ENCODE measurements at regions not wholly inside any gene's neighbourhood (a gene's known extent, or its start where the extent isn't known, plus 50 kb on each side); places are given as distances from the start of the nearest gene placed in this dataset.

- no peak overlapping the region for H2BK12ac ChIP-seq (ENCODE audit: insufficient read length, low read depth, low read length)
- no peak overlapping the region for H3K27ac ChIP-seq (ENCODE audit: insufficient read length, low read depth, low read length)
- no peak overlapping the region for H2BK5ac ChIP-seq (ENCODE audit: insufficient read length, low read length)
- H2BK15ac ChIP-seq (ENCODE audit: low read depth, low read length): no peak overlapping the region
- H4K91ac ChIP-seq (ENCODE audit: insufficient read length, low read depth, low read length): no peak overlapping the region
- no peaks in the 10 kb centered on the region for H3K79me2 ChIP-seq (ENCODE audit: insufficient read depth, low read length)
- no CpG with 5 or more reads among the region's 2 CpGs for WGBS (ENCODE audit: extremely low coverage, insufficient read length, low lambda C conversion rate)
- Mint-ChIP-seq H3K4me3 (no peak overlapping the region), H3K36me3 (ENCODE audit: insufficient read depth in 1 of 3, low read depth in 3 of 3) (no peaks in the 10 kb centered on the region), H3K27ac (no peak overlapping the region), H3K27me3 (ENCODE audit: low read depth) (no peaks in the 10 kb centered on the region), H3K9me3 (no peaks in the 10 kb centered on the region), H3K4me1 (no peaks in the 10 kb centered on the region)
- H3T11ph ChIP-seq (ENCODE audit: low read length): no peak overlapping the region
- no peaks in the 10 kb centered on the region for H3K27me3 ChIP-seq (ENCODE audit: insufficient read depth, low read length)
- no peak overlapping the region for H2AFZ ChIP-seq (ENCODE audit: low read length)
- H2BK20ac ChIP-seq (ENCODE audit: low read depth, low read length, poor library complexity, severe bottlenecking): no peak overlapping the region
- no peak overlapping the region for H3K4ac ChIP-seq (ENCODE audit: low read depth, low read length)
- H2AK5ac ChIP-seq (ENCODE audit: insufficient read length, low read length): no peak overlapping the region
- H4K8ac ChIP-seq (replicated peaks; ENCODE audit: insufficient read length, low read depth, low read length): no peak overlapping the region
- no peak overlapping the region for H4K5ac ChIP-seq (ENCODE audit: insufficient read length, low read depth, low read length)
- H3K79me1 ChIP-seq (ENCODE audit: insufficient read depth, low read depth, low read length, poor library complexity, severe bottlenecking): no peaks in the 10 kb centered on the region
- no peaks in the 10 kb centered on the region for H3K23me2 ChIP-seq (ENCODE audit: insufficient read length, low read depth, low read length, poor library complexity, severe bottlenecking)
- H3K14ac ChIP-seq (ENCODE audit: insufficient read depth, low read length): no peak overlapping the region
- no peaks in the 10 kb centered on the region for H4K20me1 ChIP-seq (ENCODE audit: control insufficient read depth, insufficient read depth, insufficient read length)
- no peak overlapping the region for H3K4me2 ChIP-seq (ENCODE audit: insufficient read depth, insufficient read length, low read length)
- no peak overlapping the region for H3K18ac ChIP-seq (ENCODE audit: insufficient read length, low read depth, low read length)
- H2BK120ac ChIP-seq (ENCODE audit: low read depth, low read length, poor library complexity, severe bottlenecking): no peak overlapping the region
- H3K9ac ChIP-seq (ENCODE audit: extremely low read depth, insufficient read length, low read length): no peak overlapping the region
- H3K9me3 ChIP-seq (ENCODE audit: control insufficient read depth, low read depth, low read length): no peaks in the 10 kb centered on the region
- no peaks in the 10 kb centered on the region for H3K4me1 ChIP-seq (ENCODE audit: insufficient read depth, low read length)
- no peak overlapping the region for H3K56ac ChIP-seq (ENCODE audit: insufficient read length, low read depth, low read length)
- no peak for DNase-seq
- no peak overlapping the region for H3K23ac ChIP-seq (ENCODE audit: insufficient read length, low read depth, low read length)
- no peak for TF ChIP-seq CTCF (conservative IDR thresholded peaks at IDR 0.05)
Observed at GRCh38 chr1:76713535-76713934, 153.7 kb upstream of the ST6GALNAC5 start.
